Adrenal gland (tissue), 5 donors: ENCODE measurements at regions not wholly inside any gene's neighbourhood (a gene's known extent, or its start where the extent isn't known, plus 50 kb on each side); places are given as distances from the start of the nearest gene placed in this dataset.

ENCODE experiments used
- POLR2A ChIP-seq, 2 donors: fragments of 450-650 bp; IDR thresholded peaks; one replicate each; pipeline ENCODE4 v1.6.1; 2017; ENCODE audit warnings: antibody characterized with exemption in 2 of 2, mild to moderate bottlenecking in 2 of 2, moderate library complexity in 1 of 2
- TF ChIP-seq, protein P1 (sequence below), 6 experiments: fragments of 450-650 bp in 4 of 6; fragments of 200-600 bp in 2 of 6; sonication (generic) in 1 of 6; IDR thresholded peaks; 1 replicate in 5 of 6; 2 replicates in 1 of 6; pipeline versions ENCODE4 v1.5.1 to v1.8.0; 2016 to 2021; ENCODE audit warnings: antibody characterized with exemption in 6 of 6, mild to moderate bottlenecking in 2 of 6, moderate library complexity in 1 of 6
- donor health status: DM: no; HTN: no; CAD: no.

DNA sequence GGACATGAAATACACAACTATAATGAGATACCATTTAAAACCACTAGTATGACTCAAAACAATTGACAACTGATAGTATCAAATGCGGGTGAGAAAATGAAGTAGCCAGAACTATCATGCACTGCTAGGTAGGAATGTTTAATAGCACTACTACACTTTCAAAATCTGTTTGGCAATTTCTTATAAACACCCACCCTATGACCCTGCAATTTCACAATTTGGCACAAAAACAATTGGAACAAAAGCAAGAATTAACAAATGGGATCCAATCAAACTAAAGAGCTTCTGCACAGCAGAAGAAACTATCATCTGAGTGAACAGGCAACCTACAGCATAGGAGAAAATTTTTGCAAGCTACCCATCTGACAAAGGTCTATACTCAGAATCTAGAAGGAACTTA is 431.2 kb upstream of the GYPC start:
- TF ChIP-seq, protein P1, sequence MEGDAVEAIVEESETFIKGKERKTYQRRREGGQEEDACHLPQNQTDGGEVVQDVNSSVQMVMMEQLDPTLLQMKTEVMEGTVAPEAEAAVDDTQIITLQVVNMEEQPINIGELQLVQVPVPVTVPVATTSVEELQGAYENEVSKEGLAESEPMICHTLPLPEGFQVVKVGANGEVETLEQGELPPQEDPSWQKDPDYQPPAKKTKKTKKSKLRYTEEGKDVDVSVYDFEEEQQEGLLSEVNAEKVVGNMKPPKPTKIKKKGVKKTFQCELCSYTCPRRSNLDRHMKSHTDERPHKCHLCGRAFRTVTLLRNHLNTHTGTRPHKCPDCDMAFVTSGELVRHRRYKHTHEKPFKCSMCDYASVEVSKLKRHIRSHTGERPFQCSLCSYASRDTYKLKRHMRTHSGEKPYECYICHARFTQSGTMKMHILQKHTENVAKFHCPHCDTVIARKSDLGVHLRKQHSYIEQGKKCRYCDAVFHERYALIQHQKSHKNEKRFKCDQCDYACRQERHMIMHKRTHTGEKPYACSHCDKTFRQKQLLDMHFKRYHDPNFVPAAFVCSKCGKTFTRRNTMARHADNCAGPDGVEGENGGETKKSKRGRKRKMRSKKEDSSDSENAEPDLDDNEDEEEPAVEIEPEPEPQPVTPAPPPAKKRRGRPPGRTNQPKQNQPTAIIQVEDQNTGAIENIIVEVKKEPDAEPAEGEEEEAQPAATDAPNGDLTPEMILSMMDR (IDR thresholded peaks at IDR 0.05) = no peak
- no peak for TF ChIP-seq POLR2A (IDR thresholded peaks at IDR 0.05)
